OCI-LY1 (cell line): ENCODE measurements at regions not wholly inside any gene's neighbourhood (a gene's known extent, or its start where the extent isn't known, plus 50 kb on each side); places are given as distances from the start of the nearest gene placed in this dataset.

Experiments used
- H2AFZ ChIP-seq: fragments of 200-600 bp; sonication (generic), shearing (Covaris generic); 2 replicates; pipeline ENCODE4 v1.6.0; 2014; ENCODE audit warnings: antibody characterized with exemption, mild to moderate bottlenecking, low read length
- H3F3A ChIP-seq: fragments of 200-600 bp; sonication (generic), shearing (Covaris generic); 2 replicates; pipeline ENCODE4 v1.6.0; 2014; ENCODE audit warnings: mild to moderate bottlenecking, antibody characterized with exemption, low read length, moderate library complexity; ENCODE audit not compliant: insufficient read depth
- H3K27ac ChIP-seq: fragments of 200-600 bp; sonication (generic); 2 replicates; pipeline ENCODE4 v1.5.1; 2014; ENCODE audit warnings: low read length, mixed run types, mild to moderate bottlenecking, low read depth; ENCODE audit not compliant: poor library complexity, severe bottlenecking
- H3K27me3 ChIP-seq: fragments of 200-600 bp; sonication (generic); 2 replicates; pipeline ENCODE4 v1.6.0; 2014; ENCODE audit warnings: antibody characterized with exemption, mild to moderate bottlenecking, low read length, moderate library complexity; ENCODE audit not compliant: insufficient read depth
- H3K36me3 ChIP-seq: fragments of 200-600 bp; sonication (generic); 2 replicates; pipeline ENCODE4 v1.6.1; 2014; ENCODE audit warnings: mild to moderate bottlenecking, antibody characterized with exemption, low read length, moderate library complexity, mixed read lengths; ENCODE audit not compliant: insufficient read depth
- H3K4me1 ChIP-seq: fragments of 200-600 bp; sonication (generic); 2 replicates; pipeline ENCODE4 v1.5.1; 2014; ENCODE audit warnings: mild to moderate bottlenecking, low read length, moderate library complexity; ENCODE audit not compliant: insufficient read depth, severe bottlenecking
- H3K4me2 ChIP-seq: fragments of 200-600 bp; sonication (generic), shearing (Covaris generic); 2 replicates; pipeline ENCODE4 v1.6.1; 2014; ENCODE audit warnings: low read length
- H3K4me3 ChIP-seq: fragments of 200-600 bp; sonication (generic); 2 replicates; pipeline ENCODE4 v1.5.1; 2014; ENCODE audit warnings: low read length, low read depth, mild to moderate bottlenecking, mixed read lengths; ENCODE audit not compliant: poor library complexity, severe bottlenecking
- H3K79me2 ChIP-seq: fragments of 200-600 bp; shearing (Covaris generic); 2 replicates; pipeline ENCODE4 v1.6.1; 2016; ENCODE audit warnings: mixed run types, low read length, mixed read lengths; ENCODE audit not compliant: insufficient read depth
- H3K9ac ChIP-seq: fragments of 200-600 bp; sonication (generic), shearing (Covaris generic); 2 replicates; pipeline ENCODE4 v1.6.1; 2014; ENCODE audit warnings: mild to moderate bottlenecking, low read length, mixed read lengths
- H3K9me2 ChIP-seq: fragments of 200-600 bp; sonication (generic), shearing (Covaris generic); 2 replicates; pipeline ENCODE4 v1.6.1; 2014; ENCODE audit warnings: low read depth, mild to moderate bottlenecking, low read length, mixed read lengths
- H3K9me3 ChIP-seq: fragments of 200-600 bp; shearing (Covaris generic); 2 replicates; pipeline ENCODE4 v1.6.1; 2014; ENCODE audit warnings: low read length, mixed read lengths
- H4K20me1 ChIP-seq: fragments of 200-600 bp; sonication (generic), shearing (Covaris generic); 2 replicates; pipeline ENCODE4 v1.6.0; 2016; ENCODE audit warnings: mild to moderate bottlenecking, low read length; ENCODE audit not compliant: insufficient read depth
- CTCF ChIP-seq: fragments of 200-600 bp; sonication (generic), shearing (Covaris generic); IDR thresholded peaks from 2 replicates; pipeline ENCODE4 v1.5.1; 2017; ENCODE audit warnings: mild to moderate bottlenecking, antibody characterized with exemption, low read length, moderate library complexity, mixed read lengths
- EZH2 ChIP-seq: fragments of 200-600 bp; sonication (generic), shearing (Covaris generic); IDR thresholded peaks from 2 replicates; pipeline ENCODE4 v1.8.0; 2017; ENCODE audit warnings: borderline replicate concordance, mixed run types, mild to moderate bottlenecking, antibody characterized with exemption, low read length, moderate library complexity, mixed read lengths

GRCh38 chr2:128513116-128513960, 194.7 kb upstream of the HS6ST1 start:
- Histone ChIP-seq H3F3A (no peaks in the 10 kb centered on the region), H3K27me3 (no peaks in the 10 kb centered on the region), H4K20me1 (no peaks in the 10 kb centered on the region), H3K79me2 (no peaks in the 10 kb centered on the region), H3K27ac (no peak overlapping the region), H3K9me2 (no peaks in the 10 kb centered on the region), H3K4me2 (no peak overlapping the region), H3K9me3 (no peaks in the 10 kb centered on the region), H2AFZ (no peak overlapping the region), H3K36me3 (no peaks in the 10 kb centered on the region), H3K4me1 (no peaks in the 10 kb centered on the region), H3K9ac (no peak overlapping the region), H3K4me3 (no peak overlapping the region)
- TF ChIP-seq CTCF = no peak
- no peak for TF ChIP-seq EZH2

- no peak overlapping the region for H3K4me3 ChIP-seq
- H3K36me3 ChIP-seq = no peaks in the 10 kb centered on the region
- no peaks in the 10 kb centered on the region for H3K4me1 ChIP-seq
- no peaks in the 10 kb centered on the region for H3K9me2 ChIP-seq
- H3K9ac ChIP-seq = no peak overlapping the region
- H3K79me2 ChIP-seq = no peaks in the 10 kb centered on the region
- no peak overlapping the region for H2AFZ ChIP-seq
- no peak overlapping the region for H3K4me2 ChIP-seq
- H3K27me3 ChIP-seq = no peaks in the 10 kb centered on the region
- H3K27ac ChIP-seq = no peak overlapping the region
- TF ChIP-seq CTCF = no peak
- TF ChIP-seq EZH2 = no peak
- no peaks in the 10 kb centered on the region for H3F3A ChIP-seq
- H4K20me1 ChIP-seq = no peaks in the 10 kb centered on the region
- no peaks in the 10 kb centered on the region for H3K9me3 ChIP-seq
Measured at GRCh38 chr2:128513961-128514283, 195.3 kb upstream of the HS6ST1 start.

GRCh38 chr2:128514555-128514955, 195.9 kb upstream of the HS6ST1 start:
- Histone ChIP-seq H3F3A (no peaks in the 10 kb centered on the region), H3K4me3 (no peak overlapping the region), H3K4me1 (no peaks in the 10 kb centered on the region), H3K4me2 (no peak overlapping the region), H3K9me3 (no peaks in the 10 kb centered on the region), H2AFZ (no peak overlapping the region), H3K27ac (no peak overlapping the region), H3K9me2 (no peaks in the 10 kb centered on the region), H3K9ac (no peak overlapping the region), H3K36me3 (no peaks in the 10 kb centered on the region), H3K79me2 (no peaks in the 10 kb centered on the region), H3K27me3 (no peaks in the 10 kb centered on the region), H4K20me1 (no peaks in the 10 kb centered on the region)
- TF ChIP-seq CTCF (no peak), EZH2 (no peak)
